LNCAP (cell line): ENCODE measurements at regions not wholly inside any gene's neighbourhood (a gene's known extent, or its start where the extent isn't known, plus 50 kb on each side); places are given as distances from the start of the nearest gene placed in this dataset.

ENCODE experiments used
- CTCF ChIP-seq: fragments of 450-650 bp; IDR thresholded peaks from 2 replicates; pipeline ENCODE4 v1.5.1; 2017; ENCODE audit warnings: mild to moderate bottlenecking

GRCh38 chr10:35961501-35961900 is 319.4 kb upstream of the FZD8 start:
- no peak for TF ChIP-seq CTCF

- TF ChIP-seq CTCF = no peak
These were observed 317.2 kb upstream of the FZD8 start for GRCh38 chr10:35959252-35959651.

GRCh38 chr10:35950701-35951100 is 308.6 kb upstream of the FZD8 start:
- TF ChIP-seq CTCF = no peak

GRCh38 chr10:35950226-35950625 is 308.1 kb upstream of the FZD8 start:
- no peak for TF ChIP-seq CTCF

GRCh38 chr10:35949811-35950211 is 307.7 kb upstream of the FZD8 start:
- no peak for TF ChIP-seq CTCF

GRCh38 chr10:35946556-35946955 is 304.5 kb upstream of the FZD8 start:
- no peak for TF ChIP-seq CTCF

GRCh38 chr10:35942057-35942456 is 300.0 kb upstream of the FZD8 start:
- no peak for TF ChIP-seq CTCF

- no peak for TF ChIP-seq CTCF
These were observed 298.3 kb upstream of the FZD8 start for GRCh38 chr10:35940141-35941041.
